Esophagus squamous epithelium (tissue), 5 donors: ENCODE measurements at regions not wholly inside any gene's neighbourhood (a gene's known extent, or its start where the extent isn't known, plus 50 kb on each side); places are given as distances from the start of the nearest gene placed in this dataset.
"Not testable (repeated sequence)": the region's sequence is repeated elsewhere in the genome, so short reads cannot be mapped to it uniquely, and the experiment has no call there.

Source experiments
- DNase-seq: peaks from one replicate; lab custom pipeline; 2025; lab: John Stamatoyannopoulos, UW
- H3K27ac ChIP-seq, 4 donors: fragments of 200-600 bp; sonication (generic); one replicate each; pipeline ENCODE4 v1.5.1; 2016 to 2019; ENCODE audit warnings: mild to moderate bottlenecking in 1 of 4
- H3K27me3 ChIP-seq, 4 donors: fragments of 200-600 bp; sonication (generic); 1 replicate in 3 of 4; 2 replicates in 1 of 4; pipeline versions ENCODE4 v1.5.1 to v1.6.0; 2017 to 2021; ENCODE audit warnings: antibody characterized with exemption in 1 of 4
- H3K36me3 ChIP-seq, 3 donors: fragments of 200-600 bp; sonication (generic); one replicate each; pipeline ENCODE4 v1.5.1; 2016 to 2019
- H3K4me1 ChIP-seq, 3 donors: fragments of 200-600 bp; sonication (generic); one replicate each; pipeline ENCODE4 v1.5.1; 2017 to 2019
- H3K4me3 ChIP-seq, 4 donors: fragments of 200-600 bp; sonication (generic); 1 replicate in 3 of 4; 2 replicates in 1 of 4; pipeline ENCODE4 v1.5.1; 2016 to 2019; ENCODE audit warnings: mild to moderate bottlenecking in 2 of 4, moderate library complexity in 1 of 4
- H3K9me3 ChIP-seq, 3 donors: fragments of 200-600 bp; sonication (generic); one replicate each; pipeline ENCODE4 v1.5.1; 2016 to 2019
- CTCF ChIP-seq, 6 experiments: fragments of 450-650 bp in 4 of 6; fragments of 200-600 bp in 2 of 6; sonication (generic) in 2 of 6; IDR thresholded peaks; one replicate each; pipeline ENCODE4 v1.5.1; 2016 to 2019; ENCODE audit warnings: antibody characterized with exemption in 6 of 6, mild to moderate bottlenecking in 4 of 6, moderate library complexity in 4 of 6
- POLR2A ChIP-seq, 4 donors: fragments of 450-650 bp; IDR thresholded peaks; one replicate each; pipeline ENCODE4 v1.6.1; 2017; ENCODE audit warnings: antibody characterized with exemption in 4 of 4, mild to moderate bottlenecking in 4 of 4, moderate library complexity in 3 of 4
- WGBS, 2 donors: methylation state at CpG; one replicate each; pipeline ENCODE4 v1.1.5; 2018; 5-methylcytosine and 5-hydroxymethylcytosine counted together
- intact Hi-C: fragments of 100-400 bp; cut with DNase I; formaldehyde crosslinking; loops from one replicate; pipeline ENCODE4 v1.15.0; 2022
- donor health status: DM: yes; HTN: yes; CAD: no.

- WGBS, 2 donors = 91 to 97% methylated on average over 6 to 12 of the region's 13 CpGs
- H3K4me3 ChIP-seq, H3K27ac ChIP-seq, H3K36me3 ChIP-seq, DNase-seq, intact Hi-C loops, H3K4me1 ChIP-seq, H3K27me3 ChIP-seq: not testable (repeated sequence)
- peaks cover 0 to 10% (median 0%) of the 10 kb centered on the region in 3 donors for H3K9me3 ChIP-seq
These were observed 1246.2 kb upstream of the PHF14 start for GRCh38 chr7:9727467-9727869.

GRCh38 chr7:9728014-9728657 lies 1245.5 kb upstream of the PHF14 start:
- H3K4me1 ChIP-seq, H3K27me3 ChIP-seq, H3K4me3 ChIP-seq, H3K27ac ChIP-seq, H3K36me3 ChIP-seq, intact Hi-C loops, DNase-seq: not testable (repeated sequence)
- 86 to 89% methylated on average over 6 to 8 of the region's 17 CpGs for WGBS, 2 donors
- peaks cover 0 to 10% (median 0%) of the 10 kb centered on the region in 3 donors for H3K9me3 ChIP-seq

GRCh38 chr7:9752033-9752432 lies 1221.6 kb upstream of the PHF14 start:
- Histone ChIP-seq H3K27ac (no peak overlapping the region), H3K4me1 (no peaks in the 10 kb centered on the region), H3K36me3 (no peaks in the 10 kb centered on the region), H3K4me3 (no peak overlapping the region), H3K9me3 (peaks cover 0 to 6% (median 0%) of the 10 kb centered on the region in 3 donors), H3K27me3 (no peaks in the 10 kb centered on the region)
- no peak for DNase-seq
- intact Hi-C loops = no loop called here
- WGBS, 2 donors = 85 to 95% methylated on average over 4 of the region's 4 CpGs
- TF ChIP-seq CTCF (IDR thresholded peaks at IDR 0.05) (no peak), POLR2A (IDR thresholded peaks at IDR 0.05) (no peak)

- no peak for DNase-seq
- Histone ChIP-seq H3K27ac (no peak overlapping the region), H3K4me3 (no peak overlapping the region), H3K36me3 (no peaks in the 10 kb centered on the region), H3K4me1 (no peaks in the 10 kb centered on the region), H3K27me3 (no peaks in the 10 kb centered on the region), H3K9me3 (no peaks in the 10 kb centered on the region)
- no peak for TF ChIP-seq CTCF (IDR thresholded peaks at IDR 0.05)
- intact Hi-C loops = no loop called here
- WGBS, 2 donors = 61 to 77% methylated on average over 2 of the region's 2 CpGs
These were observed 1212.4 kb upstream of the PHF14 start for GRCh38 chr7:9761224-9761623.

GRCh38 chr7:9776900-9777299 lies 1196.8 kb upstream of the PHF14 start:
- Histone ChIP-seq H3K4me1 (no peaks in the 10 kb centered on the region), H3K4me3 (no peak overlapping the region), H3K36me3 (no peaks in the 10 kb centered on the region), H3K27me3 (no peaks in the 10 kb centered on the region), H3K27ac (no peak overlapping the region), H3K9me3 (no peaks in the 10 kb centered on the region)
- TF ChIP-seq POLR2A (IDR thresholded peaks at IDR 0.05) (no peak), CTCF (IDR thresholded peaks at IDR 0.05) (no peak)
- no peak for DNase-seq
- WGBS, 2 donors = 71 to 79% methylated on average over 2 of the region's 2 CpGs
- intact Hi-C loops = no loop called here

- no peak for DNase-seq
- H3K4me1 ChIP-seq = no peaks in the 10 kb centered on the region
- H3K9me3 ChIP-seq = no peaks in the 10 kb centered on the region
- no peaks in the 10 kb centered on the region for H3K27me3 ChIP-seq
- intact Hi-C loops = no loop called here
- no peak overlapping the region for H3K4me3 ChIP-seq
- no peaks in the 10 kb centered on the region for H3K36me3 ChIP-seq
- no peak overlapping the region for H3K27ac ChIP-seq
- WGBS, 2 donors = 86 to 90% methylated on average over 2 to 6 of the region's 7 CpGs
- TF ChIP-seq POLR2A (IDR thresholded peaks at IDR 0.05) (no peak), CTCF (IDR thresholded peaks at IDR 0.05) (no peak)
These were observed 1195.3 kb upstream of the PHF14 start for GRCh38 chr7:9778367-9778766.
